HCT116 (cell line): ENCODE measurements at regions not wholly inside any gene's neighbourhood (a gene's known extent, or its start where the extent isn't known, plus 50 kb on each side); places are given as distances from the start of the nearest gene placed in this dataset.

Experiments used
- ATF3 ChIP-seq: IDR thresholded peaks from 2 replicates; pipeline ENCODE4 v1.6.1; 2012
- CEBPB ChIP-seq: IDR thresholded peaks from 2 replicates; pipeline ENCODE4 v1.6.1; 2012; ENCODE audit warnings: low read depth
- CTCF ChIP-seq, 3 experiments: fragments of 200-600 bp in 1 of 3; sonication (generic) in 1 of 3; IDR thresholded peaks in 2 of 3; conservative IDR thresholded peaks in 1 of 3; 2 replicates each; pipeline ENCODE4 v1.5.1; 2012 to 2017; ENCODE audit warnings: low read depth in 2 of 3, low read length in 2 of 3, antibody characterized with exemption in 1 of 3, borderline replicate concordance in 1 of 3, control low read depth in 1 of 3, mild to moderate bottlenecking in 1 of 3, mixed read lengths in 1 of 3, mixed run types in 1 of 3, moderate library complexity in 1 of 3; ENCODE audit not compliant: insufficient read depth in 1 of 3
- ELF1 ChIP-seq: IDR thresholded peaks from 2 replicates; pipeline ENCODE4 v1.6.1; 2012; ENCODE audit warnings: low read depth, borderline replicate concordance
- EZH2 ChIP-seq: fragments of 200-600 bp; sonication (generic); IDR thresholded peaks from 2 replicates; pipeline ENCODE4 v1.6.1; 2017; ENCODE audit warnings: antibody characterized with exemption, mixed run types
- EZH2phosphoT487 ChIP-seq: fragments of 200-600 bp; IDR thresholded peaks from 2 replicates; pipeline ENCODE4 v1.6.1; 2018; ENCODE audit warnings: antibody characterized with exemption, borderline replicate concordance
- POLR2A ChIP-seq: IDR thresholded peaks from 2 replicates; pipeline ENCODE4 v1.7.0; 2011; ENCODE audit warnings: borderline replicate concordance; ENCODE audit not compliant: insufficient read depth, insufficient read length; ENCODE audit errors: extremely low read depth
- POLR2AphosphoS5 ChIP-seq: IDR thresholded peaks from 2 replicates; pipeline ENCODE4 v1.6.1; 2011; ENCODE audit warnings: mild to moderate bottlenecking, low read depth, low read length, moderate library complexity
- RAD21 ChIP-seq: IDR thresholded peaks from 2 replicates; pipeline ENCODE4 v1.6.1; 2012; ENCODE audit warnings: low read depth, mild to moderate bottlenecking
- REST ChIP-seq: IDR thresholded peaks from 2 replicates; pipeline ENCODE4 v1.6.1; 2012; ENCODE audit warnings: low read depth
- SIN3A ChIP-seq: IDR thresholded peaks from 2 replicates; pipeline ENCODE4 v1.6.1; 2012; ENCODE audit warnings: low read depth
- TCF7L2 ChIP-seq: IDR thresholded peaks from 2 replicates; pipeline ENCODE4 v1.7.0; 2011; ENCODE audit warnings: borderline replicate concordance, inconsistent platforms; ENCODE audit not compliant: insufficient read depth, insufficient read length; ENCODE audit errors: extremely low read depth
- ZBTB33 ChIP-seq: IDR thresholded peaks from 2 replicates; pipeline ENCODE4 v1.6.1; 2011; ENCODE audit warnings: mild to moderate bottlenecking, low read length, moderate library complexity; ENCODE audit not compliant: insufficient replicate concordance; ENCODE audit errors: extremely low read depth
- ZFX ChIP-seq: fragments of 450-650 bp; IDR thresholded peaks from 2 replicates; pipeline ENCODE4 v1.6.1; 2017

GRCh38 chr5:116880601-116881000 lies 306.0 kb upstream of the SEMA6A start:
- TF ChIP-seq CTCF (IDR thresholded peaks at IDR 0.05 in 2 of 3, conservative IDR thresholded peaks at IDR 0.05 in 1 of 3; ENCODE audit: borderline replicate concordance in 1 of 3, insufficient read depth in 1 of 3, low read depth in 2 of 3, low read length in 2 of 3) (no peak), ZBTB33 (no peak), POLR2A (no peak), ZFX (no peak), EZH2phosphoT487 (no peak), REST (no peak), POLR2AphosphoS5 (no peak), RAD21 (no peak), TCF7L2 (no peak), CEBPB (no peak), ELF1 (no peak), SIN3A (no peak), EZH2 (no peak), ATF3 (no peak)
